ENCODE measurements at regions not wholly inside any gene's neighbourhood (a gene's known extent, or its start where the extent isn't known, plus 50 kb on each side); places are given as distances from the start of the nearest gene placed in this dataset.

DNA sequence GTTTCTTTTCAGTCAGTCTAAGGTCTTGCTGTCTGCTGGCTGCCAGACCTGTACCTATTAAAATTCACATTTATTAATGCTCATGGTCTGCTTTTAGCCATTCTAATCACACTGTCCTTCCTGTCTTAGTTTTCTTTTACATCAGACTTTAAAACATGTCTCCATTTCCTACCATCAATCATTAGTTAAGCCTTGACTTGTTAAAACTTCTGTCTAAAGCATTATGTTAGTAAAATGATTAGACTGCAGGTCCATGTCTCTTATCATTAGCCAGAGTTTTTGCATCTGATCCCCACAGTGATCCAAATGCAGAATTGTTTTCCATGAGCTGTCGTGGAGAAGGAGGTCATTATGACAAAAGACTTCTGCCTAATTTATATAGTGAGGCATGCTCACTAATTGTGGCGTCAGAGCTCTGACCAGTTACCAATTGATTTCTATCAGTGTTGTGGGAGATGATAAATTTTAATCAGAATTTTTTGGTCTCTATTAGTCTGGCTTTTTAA lies 226.5 kb downstream of the DKK1 start:
- TF ChIP-seq, protein P1, sequence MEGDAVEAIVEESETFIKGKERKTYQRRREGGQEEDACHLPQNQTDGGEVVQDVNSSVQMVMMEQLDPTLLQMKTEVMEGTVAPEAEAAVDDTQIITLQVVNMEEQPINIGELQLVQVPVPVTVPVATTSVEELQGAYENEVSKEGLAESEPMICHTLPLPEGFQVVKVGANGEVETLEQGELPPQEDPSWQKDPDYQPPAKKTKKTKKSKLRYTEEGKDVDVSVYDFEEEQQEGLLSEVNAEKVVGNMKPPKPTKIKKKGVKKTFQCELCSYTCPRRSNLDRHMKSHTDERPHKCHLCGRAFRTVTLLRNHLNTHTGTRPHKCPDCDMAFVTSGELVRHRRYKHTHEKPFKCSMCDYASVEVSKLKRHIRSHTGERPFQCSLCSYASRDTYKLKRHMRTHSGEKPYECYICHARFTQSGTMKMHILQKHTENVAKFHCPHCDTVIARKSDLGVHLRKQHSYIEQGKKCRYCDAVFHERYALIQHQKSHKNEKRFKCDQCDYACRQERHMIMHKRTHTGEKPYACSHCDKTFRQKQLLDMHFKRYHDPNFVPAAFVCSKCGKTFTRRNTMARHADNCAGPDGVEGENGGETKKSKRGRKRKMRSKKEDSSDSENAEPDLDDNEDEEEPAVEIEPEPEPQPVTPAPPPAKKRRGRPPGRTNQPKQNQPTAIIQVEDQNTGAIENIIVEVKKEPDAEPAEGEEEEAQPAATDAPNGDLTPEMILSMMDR (IDR thresholded peaks at IDR 0.05; ENCODE audit: borderline replicate concordance, control extremely low read depth, extremely low read depth, insufficient read depth, missing control alignments), result no peak
- DNase-seq (ENCODE audit: low spot score), result no peak
- in situ Hi-C loops (cut with MboI; ENCODE audit: low sequenced_read_pairs, unreplicated experiment), result no loop called here

DNA sequence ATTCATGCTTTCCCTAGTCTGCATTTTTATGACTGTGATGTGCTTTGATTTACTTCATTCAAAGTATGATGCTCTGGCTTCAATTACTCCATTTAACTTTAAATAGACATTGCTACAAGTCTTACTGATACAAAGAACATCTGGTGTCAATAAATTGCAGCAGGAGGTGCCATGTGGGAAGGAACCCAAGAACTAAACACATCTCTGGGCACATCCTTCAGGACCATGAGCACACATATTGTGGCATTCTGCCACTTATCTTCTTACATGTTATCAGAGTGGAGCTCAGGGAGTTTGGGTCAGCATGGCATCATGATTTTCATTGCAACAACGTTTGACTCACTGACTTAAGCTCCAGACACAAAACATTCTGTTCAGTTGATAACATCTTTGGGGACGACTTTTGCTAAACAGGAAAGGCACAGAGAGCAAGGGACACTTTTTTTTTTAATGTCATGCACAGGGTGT lies 227.0 kb downstream of the DKK1 start:
- TF ChIP-seq, protein P1 (IDR thresholded peaks at IDR 0.05; ENCODE audit: borderline replicate concordance, control extremely low read depth, extremely low read depth, insufficient read depth, missing control alignments), result no peak
- in situ Hi-C loops (cut with MboI; ENCODE audit: low sequenced_read_pairs, unreplicated experiment), result no loop called here
- no peak for DNase-seq (ENCODE audit: low spot score)

DNA sequence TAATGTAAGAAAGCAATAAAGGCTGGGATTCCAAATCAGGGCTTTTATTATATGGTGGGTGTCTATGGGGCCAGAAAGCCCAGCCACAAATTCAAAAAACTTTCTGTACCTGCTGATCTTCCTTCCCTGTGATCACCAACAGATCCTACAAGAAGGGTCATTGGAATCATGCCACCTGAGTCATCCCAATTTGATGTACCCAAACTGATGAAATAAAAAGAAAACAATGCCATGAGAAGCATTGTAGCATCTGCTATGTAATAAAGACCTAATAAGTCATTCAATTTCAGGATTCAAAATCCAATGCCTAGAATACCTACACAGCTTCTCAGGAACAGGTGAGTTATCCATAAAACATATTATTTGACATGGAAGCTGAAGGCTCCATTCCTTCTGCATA lies 228.8 kb downstream of the DKK1 start:
- in situ Hi-C loops (cut with MboI; ENCODE audit: low sequenced_read_pairs, unreplicated experiment), result no loop called here
- DNase-seq (ENCODE audit: low spot score), result no peak
- TF ChIP-seq, protein P1 (IDR thresholded peaks at IDR 0.05; ENCODE audit: borderline replicate concordance, control extremely low read depth, extremely low read depth, insufficient read depth, missing control alignments), result no peak

DNA sequence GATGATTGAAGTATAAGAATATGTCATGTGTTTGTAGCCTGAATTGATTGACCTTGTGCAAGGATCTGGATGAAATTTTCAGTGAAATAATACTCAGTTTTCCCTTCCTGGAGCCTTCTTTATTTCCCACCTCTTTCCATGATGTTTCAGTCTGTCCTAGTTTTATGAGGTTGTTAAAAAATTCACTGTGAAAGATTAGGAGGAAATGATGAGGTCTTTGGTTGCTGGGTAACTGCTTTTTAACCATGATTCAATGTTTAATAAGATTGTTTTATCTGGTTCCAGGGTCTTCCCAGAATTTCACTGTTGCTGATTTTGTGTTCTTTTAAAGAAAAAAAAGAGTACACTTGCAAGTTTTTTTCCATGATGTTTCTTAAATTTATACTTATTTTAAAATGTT lies 221.5 kb downstream of the MBL2 start:
- in situ Hi-C loops (cut with MboI; ENCODE audit: low sequenced_read_pairs, unreplicated experiment), result no loop called here
- TF ChIP-seq, protein P1 (IDR thresholded peaks at IDR 0.05; ENCODE audit: borderline replicate concordance, control extremely low read depth, extremely low read depth, insufficient read depth, missing control alignments), result no peak
- no peak for DNase-seq (ENCODE audit: low spot score)

DNA sequence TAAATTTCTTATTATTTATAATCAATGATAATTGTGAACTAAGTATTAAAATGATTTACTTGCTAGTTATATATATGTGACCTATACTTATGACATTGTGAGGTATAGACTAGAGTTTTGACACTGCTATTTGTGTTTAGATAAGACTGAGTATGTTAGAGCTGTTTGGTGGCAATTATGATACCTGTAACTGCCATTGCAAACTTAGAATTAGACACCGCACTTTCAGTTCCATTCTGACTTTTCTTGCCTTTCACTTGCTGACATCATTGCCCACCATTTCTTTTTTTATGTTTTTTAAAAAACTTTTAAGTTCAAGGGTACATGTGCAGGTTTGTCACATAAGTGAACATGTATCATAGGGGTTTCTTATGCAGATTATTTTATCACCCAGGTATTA lies 214.5 kb downstream of the MBL2 start:
- no peak for DNase-seq (ENCODE audit: low spot score)
- in situ Hi-C loops (cut with MboI; ENCODE audit: low sequenced_read_pairs, unreplicated experiment), result no loop called here
- TF ChIP-seq, protein P1 (IDR thresholded peaks at IDR 0.05; ENCODE audit: borderline replicate concordance, control extremely low read depth, extremely low read depth, insufficient read depth, missing control alignments), result no peak

DNA sequence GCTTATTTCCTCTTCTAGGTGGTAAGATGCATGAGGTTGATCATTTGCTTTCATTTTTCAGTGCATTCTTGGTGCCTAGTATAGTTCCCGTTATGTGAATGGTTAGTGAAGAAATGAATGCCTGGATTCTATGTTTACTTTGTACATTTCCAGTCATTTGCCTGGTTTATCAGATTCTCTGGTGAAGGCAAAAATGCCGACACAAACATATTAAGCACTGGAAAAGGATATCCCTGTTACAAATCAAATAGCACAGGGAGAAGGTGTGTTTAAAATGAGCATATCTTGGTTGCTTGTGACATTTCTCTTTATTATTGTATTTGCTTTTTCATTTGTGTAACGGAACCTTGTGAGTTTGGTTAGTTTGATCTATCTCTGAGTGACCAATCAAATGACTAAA lies 211.3 kb downstream of the MBL2 start:
- TF ChIP-seq, protein P1 (IDR thresholded peaks at IDR 0.05; ENCODE audit: borderline replicate concordance, control extremely low read depth, extremely low read depth, insufficient read depth, missing control alignments), result no peak
- DNase-seq (ENCODE audit: low spot score), result no peak
- in situ Hi-C loops (cut with MboI; ENCODE audit: low sequenced_read_pairs, unreplicated experiment), result no loop called here

DNA sequence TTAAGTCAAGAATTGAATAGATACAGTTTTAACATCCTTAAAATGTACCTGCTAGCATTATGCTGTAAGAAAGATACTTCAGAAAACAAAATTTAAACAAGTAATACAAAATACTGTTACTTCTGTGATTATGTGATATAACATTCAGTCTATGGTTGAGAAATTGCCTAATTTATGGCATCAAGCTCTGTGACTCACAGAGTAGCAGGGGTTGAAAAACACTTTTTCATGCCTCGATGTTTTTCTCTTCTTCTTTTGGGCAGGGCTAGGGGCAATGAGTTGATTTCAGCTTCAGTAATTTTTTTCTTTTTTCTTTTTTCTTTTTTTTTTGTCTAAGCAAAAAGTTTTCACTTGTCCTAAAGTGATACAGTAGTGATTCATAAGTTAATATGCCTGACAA lies 209.2 kb downstream of the MBL2 start:
- DNase-seq (ENCODE audit: low spot score), result no peak
- in situ Hi-C loops (cut with MboI; ENCODE audit: low sequenced_read_pairs, unreplicated experiment), result no loop called here
- TF ChIP-seq, protein P1 (IDR thresholded peaks at IDR 0.05; ENCODE audit: borderline replicate concordance, control extremely low read depth, extremely low read depth, insufficient read depth, missing control alignments), result no peak
